ENCODE measurements at regions not wholly inside any gene's neighbourhood (a gene's known extent, or its start where the extent isn't known, plus 50 kb on each side); places are given as distances from the start of the nearest gene placed in this dataset.

GRCh38 chr12:78343657-78344056 is 513.0 kb downstream of the NAV3 start:
- no peak overlapping the region for H3K27ac ChIP-seq
- no peak overlapping the region for H3K4me3 ChIP-seq
- ChIA-PET POLR2A (no interaction called here), CTCF (no interaction called here)
- peaks cover 9% of the 10 kb centered on the region; the same call in 1 of the 3 replicates for H3K9me3 ChIP-seq
- FAIRE-seq (no peak), DNase-seq (ENCODE audit: low read depth in 1 of 2, low spot score in 1 of 2) (no peak), ATAC-seq (no peak)
- TF ChIP-seq HOXB13 (CRISPR knock-in tag; IDR thresholded peaks at IDR 0.05; ENCODE audit: low read depth), result no peak
- TF ChIP-seq POLR2A (IDR thresholded peaks at IDR 0.05; ENCODE audit: low read length), result no peak
- no peak for TF ChIP-seq PHF8 (IDR thresholded peaks at IDR 0.05; ENCODE audit: borderline replicate concordance, low read depth)
- no peak for TF ChIP-seq CBX2 (IDR thresholded peaks at IDR 0.05; ENCODE audit: borderline replicate concordance, low read depth)
- no peak for TF ChIP-seq RARB (CRISPR knock-in tag; IDR thresholded peaks at IDR 0.05)
- TF ChIP-seq HOXB5 (CRISPR knock-in tag; IDR thresholded peaks at IDR 0.05), result no peak
- TF ChIP-seq EHF (CRISPR knock-in tag; IDR thresholded peaks at IDR 0.05), result no peak
- TF ChIP-seq HDAC2 (IDR thresholded peaks at IDR 0.05), result no peak
- WGBS (ENCODE audit: missing lambda C conversion rate), result 5% methylated on average over 1 of the region's 1 CpG
- no peaks in the 10 kb centered on the region for H3K4me1 ChIP-seq
- H3K4me2 ChIP-seq, result no peak overlapping the region

GRCh38 chr12:78359520-78359919 is 505.1 kb upstream of the SYT1 start:
- DNase-seq (ENCODE audit: low read depth in 1 of 2, low spot score in 1 of 2), result no peak
- POLR2A ChIA-PET, result no interaction called here
- Histone ChIP-seq H3K27ac (no peak overlapping the region), H3K4me2 (no peak overlapping the region), H3K4me3 (no peak overlapping the region), H3K4me1 (no peaks in the 10 kb centered on the region), H3K9me3 (no peaks in the 10 kb centered on the region)
- TF ChIP-seq MAX (IDR thresholded peaks at IDR 0.05) (no peak), TP53 (CRISPR knock-in tag; IDR thresholded peaks at IDR 0.05) (no peak)
- TF ChIP-seq, protein P1, sequence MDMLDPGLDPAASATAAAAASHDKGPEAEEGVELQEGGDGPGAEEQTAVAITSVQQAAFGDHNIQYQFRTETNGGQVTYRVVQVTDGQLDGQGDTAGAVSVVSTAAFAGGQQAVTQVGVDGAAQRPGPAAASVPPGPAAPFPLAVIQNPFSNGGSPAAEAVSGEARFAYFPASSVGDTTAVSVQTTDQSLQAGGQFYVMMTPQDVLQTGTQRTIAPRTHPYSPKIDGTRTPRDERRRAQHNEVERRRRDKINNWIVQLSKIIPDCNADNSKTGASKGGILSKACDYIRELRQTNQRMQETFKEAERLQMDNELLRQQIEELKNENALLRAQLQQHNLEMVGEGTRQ (IDR thresholded peaks at IDR 0.05), result no peak
- no peak for ATAC-seq
- no peak for FAIRE-seq
- 69% methylated on average over 1 of the region's 1 CpG for WGBS (ENCODE audit: missing lambda C conversion rate)
- CTCF ChIA-PET, result no interaction called here

GRCh38 chr12:78361683-78362082 is 502.9 kb upstream of the SYT1 start:
- Histone ChIP-seq H3K27ac (no peak overlapping the region), H3K4me2 (no peak overlapping the region), H3K4me1 (no peaks in the 10 kb centered on the region), H3K9me3 (no peaks in the 10 kb centered on the region), H3K4me3 (no peak overlapping the region)
- CTCF ChIA-PET, result interaction anchor here (1.1 kb wide), 1 partner anchor 121 kb away, joined by 3 read pairs; no protein-coding TSS in a partner anchor
- POLR2A ChIA-PET, result interaction anchor here (0.6 kb wide), 1 partner anchor 10 kb away, joined by 5 read pairs; no protein-coding TSS in a partner anchor
- 58% methylated on average over 4 of the region's 4 CpGs for WGBS (ENCODE audit: missing lambda C conversion rate)
- TF ChIP-seq FOXS1 (CRISPR knock-in tag; IDR thresholded peaks at IDR 0.05), result no peak
- no peak for TF ChIP-seq RARB (CRISPR knock-in tag; IDR thresholded peaks at IDR 0.05)
- TF ChIP-seq ZNF302 (CRISPR knock-in tag; IDR thresholded peaks at IDR 0.05), result no peak
- TF ChIP-seq E2F6 (IDR thresholded peaks at IDR 0.05; ENCODE audit: borderline replicate concordance, low read depth), result no peak
- TF ChIP-seq HEYL (CRISPR knock-in tag; IDR thresholded peaks at IDR 0.05), result no peak
- TF ChIP-seq MAFK (IDR thresholded peaks at IDR 0.05; ENCODE audit: partially characterized antibody), result peak; percentile 77
- no peak for TF ChIP-seq HOXB5 (CRISPR knock-in tag; IDR thresholded peaks at IDR 0.05)
- TF ChIP-seq, protein P2, sequence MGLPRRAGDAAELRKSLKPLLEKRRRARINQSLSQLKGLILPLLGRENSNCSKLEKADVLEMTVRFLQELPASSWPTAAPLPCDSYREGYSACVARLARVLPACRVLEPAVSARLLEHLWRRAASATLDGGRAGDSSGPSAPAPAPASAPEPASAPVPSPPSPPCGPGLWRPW (IDR thresholded peaks at IDR 0.05), result no peak
- ATAC-seq (no peak), DNase-seq (ENCODE audit: low read depth in 1 of 2, low spot score in 1 of 2) (no peak), FAIRE-seq (no peak)

GRCh38 chr12:78371284-78371683 is 493.3 kb upstream of the SYT1 start:
- H3K4me1 ChIP-seq, result no peaks in the 10 kb centered on the region
- no peak for ATAC-seq
- 85% methylated on average over 3 of the region's 3 CpGs for WGBS (ENCODE audit: missing lambda C conversion rate)
- ChIA-PET POLR2A (no interaction called here), CTCF (interaction anchor here (0.6 to 1.2 kb wide), 2 partner anchors 19 to 38 kb away, joined by 3 read pairs; no protein-coding TSS in a partner anchor)
- TF ChIP-seq ATOH8 (CRISPR knock-in tag; IDR thresholded peaks at IDR 0.05; ENCODE audit: low read depth), result no peak
- TF ChIP-seq TP53 (CRISPR knock-in tag; IDR thresholded peaks at IDR 0.05), result no peak
- no peak overlapping the region for H3K27ac ChIP-seq
- no peak for DNase-seq (ENCODE audit: low read depth in 1 of 2, low spot score in 1 of 2)
- no peak overlapping the region for H3K4me3 ChIP-seq
- no peak overlapping the region for H3K4me2 ChIP-seq
- H3K9me3 ChIP-seq, result no peaks in the 10 kb centered on the region
- FAIRE-seq, result no peak
